ENCODE measurements at regions not wholly inside any gene's neighbourhood (a gene's known extent, or its start where the extent isn't known, plus 50 kb on each side); places are given as distances from the start of the nearest gene placed in this dataset.

DNA sequence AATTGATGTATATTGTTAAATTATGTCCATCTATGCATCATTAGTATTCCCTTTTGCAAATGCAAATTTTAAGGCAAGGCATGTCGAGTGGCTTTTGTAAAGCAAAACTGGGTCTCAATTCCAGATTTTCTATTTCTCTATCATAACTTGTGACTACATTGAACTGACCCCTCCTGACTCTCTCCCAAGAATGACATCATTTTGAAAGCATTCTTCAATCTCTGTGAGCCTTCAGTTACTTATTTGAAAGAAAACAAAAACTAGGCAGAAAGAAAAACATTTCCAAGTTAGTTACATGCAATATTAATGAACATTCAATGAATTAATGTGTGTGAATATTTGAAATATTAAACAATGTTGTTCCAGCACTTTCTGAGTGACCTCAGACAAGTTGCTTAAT, 314.3 kb upstream of the CLNK start:
- H2BK120ac ChIP-seq (ENCODE audit: low read depth, low read length) = no peak overlapping the region
- no peaks in the 10 kb centered on the region for H3K27me3 ChIP-seq (ENCODE audit: control insufficient read depth, insufficient read depth, low read length)
- H3K4me3 ChIP-seq (ENCODE audit: insufficient read depth, low read depth, low read length) = no peak overlapping the region
- no peaks in the 10 kb centered on the region for H4K20me1 ChIP-seq (ENCODE audit: insufficient read depth, low read length)
- no CpG with 5 or more reads among the region's 1 CpG for WGBS, 2 experiments (ENCODE audit: extremely low coverage in 2 of 2, insufficient read length in 1 of 2)
- dilution Hi-C loops (cut with HindIII; ENCODE audit: low sequenced_read_pairs, unreplicated experiment) = no loop called here
- H3K9me1 ChIP-seq (ENCODE audit: insufficient read depth, low read length) = no peaks in the 10 kb centered on the region
- intact Hi-C loops (cut with micrococcal nuclease) = no loop called here
- BruUV-seq (replicated peaks) = no TSS peak
- H3K4me2 ChIP-seq (ENCODE audit: low read depth, low read length) = no peak overlapping the region
- no peaks in the 10 kb centered on the region for H3K36me3 ChIP-seq (ENCODE audit: control insufficient read depth, insufficient read depth, low read length)
- H3K9ac ChIP-seq (ENCODE audit: low read depth, low read length) = no peak overlapping the region
- no peak for TF ChIP-seq MXI1 (IDR thresholded peaks at IDR 0.05; ENCODE audit: borderline replicate concordance, low read depth, low read length)
- TF ChIP-seq, protein P1, sequence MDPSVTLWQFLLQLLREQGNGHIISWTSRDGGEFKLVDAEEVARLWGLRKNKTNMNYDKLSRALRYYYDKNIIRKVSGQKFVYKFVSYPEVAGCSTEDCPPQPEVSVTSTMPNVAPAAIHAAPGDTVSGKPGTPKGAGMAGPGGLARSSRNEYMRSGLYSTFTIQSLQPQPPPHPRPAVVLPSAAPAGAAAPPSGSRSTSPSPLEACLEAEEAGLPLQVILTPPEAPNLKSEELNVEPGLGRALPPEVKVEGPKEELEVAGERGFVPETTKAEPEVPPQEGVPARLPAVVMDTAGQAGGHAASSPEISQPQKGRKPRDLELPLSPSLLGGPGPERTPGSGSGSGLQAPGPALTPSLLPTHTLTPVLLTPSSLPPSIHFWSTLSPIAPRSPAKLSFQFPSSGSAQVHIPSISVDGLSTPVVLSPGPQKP (IDR thresholded peaks at IDR 0.05; ENCODE audit: borderline replicate concordance, low read depth, low read length) = no peak
- no peak for TF ChIP-seq RFX5 (IDR thresholded peaks at IDR 0.05; ENCODE audit: low read depth, low read length)
- no peak for TF ChIP-seq RAD21 (IDR thresholded peaks at IDR 0.05; ENCODE audit: low read length)
- TF ChIP-seq, protein P2, sequence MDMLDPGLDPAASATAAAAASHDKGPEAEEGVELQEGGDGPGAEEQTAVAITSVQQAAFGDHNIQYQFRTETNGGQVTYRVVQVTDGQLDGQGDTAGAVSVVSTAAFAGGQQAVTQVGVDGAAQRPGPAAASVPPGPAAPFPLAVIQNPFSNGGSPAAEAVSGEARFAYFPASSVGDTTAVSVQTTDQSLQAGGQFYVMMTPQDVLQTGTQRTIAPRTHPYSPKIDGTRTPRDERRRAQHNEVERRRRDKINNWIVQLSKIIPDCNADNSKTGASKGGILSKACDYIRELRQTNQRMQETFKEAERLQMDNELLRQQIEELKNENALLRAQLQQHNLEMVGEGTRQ (IDR thresholded peaks at IDR 0.05; ENCODE audit: low read depth, low read length) = no peak
- TF ChIP-seq MAFK (IDR thresholded peaks at IDR 0.05; ENCODE audit: low read depth, low read length) = no peak
- TF ChIP-seq POLR2A (IDR thresholded peaks at IDR 0.05; ENCODE audit: low read depth, low read length) = no peak
- no peak for TF ChIP-seq RCOR1 (IDR thresholded peaks at IDR 0.05; ENCODE audit: insufficient replicate concordance, low read length)
- no peak for TF ChIP-seq MAZ (IDR thresholded peaks at IDR 0.05; ENCODE audit: borderline replicate concordance, low read depth, low read length)
- TF ChIP-seq SMC3 (IDR thresholded peaks at IDR 0.05; ENCODE audit: low read depth, low read length) = no peak
- no peak for TF ChIP-seq FOS (IDR thresholded peaks at IDR 0.05; ENCODE audit: low read depth, low read length)
- in situ Hi-C loops (cut with MboI; ENCODE audit: low sequenced_read_pairs) = no loop called here
- ATAC-seq (ENCODE audit: low read depth) (no peak), DNase-seq (no peak)
- H3K27ac ChIP-seq (ENCODE audit: insufficient read depth, low read length) = no peak overlapping the region
- no peak overlapping the region for H3K4ac ChIP-seq (ENCODE audit: low read depth, low read length)
- H2AK9ac ChIP-seq (replicated peaks; ENCODE audit: low read depth, low read length, poor library complexity) = no peak overlapping the region
- H3K4me1 ChIP-seq (ENCODE audit: control insufficient read depth, insufficient read depth, low read length) = no peaks in the 10 kb centered on the region
- H3K79me1 ChIP-seq (ENCODE audit: low read depth in 1 of 2, low read length in 2 of 2) = no peaks in the 10 kb centered on the region
- H3K23ac ChIP-seq (ENCODE audit: low read depth, low read length) = no peak overlapping the region
- no peak overlapping the region for H4K91ac ChIP-seq (ENCODE audit: insufficient read depth, low read depth, low read length)
- POLR2A ChIA-PET (ENCODE audit: unreplicated experiment) = no interaction called here
- H3K14ac ChIP-seq (replicated peaks; ENCODE audit: low read depth, low read length) = no peak overlapping the region
- H3K56ac ChIP-seq (ENCODE audit: extremely low read depth, insufficient read depth, low read length) = no peak overlapping the region
- CTCF ChIA-PET = no interaction called here
- no peak overlapping the region for H3K18ac ChIP-seq (ENCODE audit: low read depth, low read length)
- H2BK20ac ChIP-seq (ENCODE audit: low read depth, low read length) = no peak overlapping the region
- no peak overlapping the region for H2BK15ac ChIP-seq (ENCODE audit: low read depth, low read length)
- no peak overlapping the region for H2AK5ac ChIP-seq (ENCODE audit: low read depth, low read length)
- H3K9me3 ChIP-seq (ENCODE audit: control insufficient read depth, insufficient read depth, low read length) = 0 out of 2 replicates have a peak, but pooled peaks cover 2% of the 10 kb centered on the region
- H4K5ac ChIP-seq (ENCODE audit: low read depth, low read length) = no peak overlapping the region
- no peak overlapping the region for H4K8ac ChIP-seq (ENCODE audit: low read depth in 2 of 2, low read length in 2 of 2)
- no peak overlapping the region for H2BK5ac ChIP-seq (ENCODE audit: low read depth, low read length, poor library complexity, severe bottlenecking)
- H2AFZ ChIP-seq (replicated peaks; ENCODE audit: low read length, poor library complexity) = no peak overlapping the region

Measured in IMR-90 (cell line).